Stimulated activated CD4-positive, alpha-beta T cell treated with anti-CD3 and anti-CD28 coated beads, Interleukin-12 subunit alpha, Interleukin-12 subunit beta, amount 100 ng/mL, for 4 hours (primary cell): ENCODE measurements at regions not wholly inside any gene's neighbourhood (a gene's known extent, or its start where the extent isn't known, plus 50 kb on each side); places are given as distances from the start of the nearest gene placed in this dataset.

Experiments used
- DNase-seq: peaks from one replicate; pipeline ENCODE4 v3.0.0-alpha.2; 2020

DNA sequence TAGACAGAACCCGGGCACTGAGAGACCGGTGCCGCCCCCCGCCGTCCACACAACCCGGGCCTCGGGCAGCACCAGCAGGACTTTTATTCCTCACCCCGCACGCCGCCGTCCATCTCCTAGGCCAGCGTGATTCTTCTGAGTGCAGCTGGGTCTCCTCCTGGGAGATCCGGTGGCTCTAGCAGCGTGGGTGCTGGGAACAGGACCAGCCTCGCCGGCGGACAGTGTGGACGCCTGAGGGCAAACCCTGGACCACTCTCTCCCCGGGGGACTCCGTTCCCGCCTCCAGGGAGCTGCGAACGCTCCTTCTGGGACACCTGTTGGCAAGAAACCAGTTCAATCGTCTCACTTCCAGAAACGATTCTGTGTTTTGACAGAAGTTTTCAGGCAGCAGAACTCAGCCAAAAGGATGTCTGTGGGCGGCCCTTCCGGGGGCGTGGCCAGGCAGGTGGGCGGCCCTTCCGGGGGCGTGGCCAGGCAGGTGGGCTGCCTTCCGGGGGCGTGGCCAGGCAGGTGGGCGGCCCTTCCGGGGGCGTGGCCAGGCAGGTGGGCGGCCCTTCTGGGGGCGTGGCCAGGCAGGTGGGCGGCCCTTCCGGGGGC, 130.7 kb downstream of the DLL1 start:
- no peak for DNase-seq

DNA sequence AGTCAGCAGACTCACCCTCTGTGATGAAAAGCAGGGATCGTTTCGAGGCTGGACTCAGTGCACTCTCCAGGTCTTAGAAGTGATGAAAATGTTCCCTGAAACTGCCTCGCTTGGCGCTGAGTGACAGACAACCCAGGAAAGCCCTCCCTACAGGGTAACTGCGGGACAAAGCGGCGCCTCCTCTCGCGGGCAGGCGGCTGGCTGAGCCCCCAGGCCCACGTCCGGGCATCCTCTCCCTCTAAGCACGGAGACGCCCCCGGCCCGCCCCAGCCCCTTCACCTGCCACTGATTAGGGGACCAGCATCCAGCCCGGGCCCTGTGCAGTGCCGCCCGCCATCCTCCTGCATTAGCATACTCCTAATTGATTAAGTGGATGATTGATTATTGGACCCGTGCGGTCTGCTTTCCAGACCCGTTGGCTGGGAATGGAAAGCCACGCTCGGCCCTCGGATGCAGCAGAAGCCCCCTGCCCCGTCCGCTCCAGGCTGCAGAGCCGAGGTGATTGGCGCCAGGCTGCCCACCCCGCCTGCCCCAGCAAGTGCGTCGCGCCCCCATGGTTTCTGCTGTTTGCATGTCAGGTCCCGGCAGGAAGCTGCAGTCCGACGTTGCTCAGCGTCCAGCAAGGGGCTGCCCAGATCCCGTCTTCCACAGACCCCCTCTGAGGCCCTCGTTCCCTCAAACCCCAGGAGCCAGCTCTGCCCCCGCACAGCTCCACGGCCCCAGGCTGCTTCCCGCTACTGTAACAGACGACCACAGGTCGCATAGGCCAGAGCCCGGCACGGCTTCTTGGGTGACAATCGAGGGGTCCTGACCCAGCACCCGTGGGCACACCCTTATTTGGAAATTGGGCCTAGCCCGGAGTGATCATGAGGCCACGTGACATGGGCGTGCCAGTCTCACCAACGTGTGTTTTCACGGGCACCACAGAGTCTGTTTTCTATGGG, 131.6 kb downstream of the DLL1 start:
- no peak for DNase-seq

DNA sequence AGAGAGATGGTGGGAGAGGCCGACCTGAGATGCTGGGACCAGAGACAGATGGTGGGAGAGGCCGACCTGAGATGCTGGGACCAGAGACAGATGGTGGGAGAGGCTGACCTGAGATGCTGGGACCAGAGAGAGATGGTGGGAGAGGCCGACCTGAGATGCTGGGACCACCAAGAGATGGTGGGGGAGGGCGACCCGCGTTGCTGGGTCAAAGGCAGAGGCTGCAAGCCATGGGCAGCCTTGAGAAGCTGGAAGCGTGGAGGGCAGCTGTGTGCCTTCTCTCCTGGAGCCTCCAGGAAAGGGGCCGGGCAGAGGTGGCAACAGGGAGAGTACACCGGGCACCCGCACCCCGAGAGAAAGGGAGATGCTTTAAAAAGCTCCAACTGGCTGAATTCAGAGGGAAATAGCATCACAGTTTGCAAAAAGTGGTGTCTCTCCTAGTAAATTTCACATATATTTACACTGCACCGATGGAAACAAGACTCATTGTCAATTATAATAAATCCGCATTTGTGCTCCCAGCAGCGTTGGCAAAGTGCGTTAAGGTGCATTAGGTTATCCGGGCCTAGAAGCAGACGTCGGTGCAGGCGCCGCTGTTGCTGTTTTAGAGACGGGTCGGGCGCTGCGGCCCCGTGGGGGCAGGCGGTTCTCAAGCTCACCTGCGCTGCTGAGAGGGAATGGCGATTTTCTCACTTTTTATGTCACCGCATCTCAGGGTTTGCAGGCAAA, 132.4 kb downstream of the DLL1 start:
- no peak for DNase-seq

DNA sequence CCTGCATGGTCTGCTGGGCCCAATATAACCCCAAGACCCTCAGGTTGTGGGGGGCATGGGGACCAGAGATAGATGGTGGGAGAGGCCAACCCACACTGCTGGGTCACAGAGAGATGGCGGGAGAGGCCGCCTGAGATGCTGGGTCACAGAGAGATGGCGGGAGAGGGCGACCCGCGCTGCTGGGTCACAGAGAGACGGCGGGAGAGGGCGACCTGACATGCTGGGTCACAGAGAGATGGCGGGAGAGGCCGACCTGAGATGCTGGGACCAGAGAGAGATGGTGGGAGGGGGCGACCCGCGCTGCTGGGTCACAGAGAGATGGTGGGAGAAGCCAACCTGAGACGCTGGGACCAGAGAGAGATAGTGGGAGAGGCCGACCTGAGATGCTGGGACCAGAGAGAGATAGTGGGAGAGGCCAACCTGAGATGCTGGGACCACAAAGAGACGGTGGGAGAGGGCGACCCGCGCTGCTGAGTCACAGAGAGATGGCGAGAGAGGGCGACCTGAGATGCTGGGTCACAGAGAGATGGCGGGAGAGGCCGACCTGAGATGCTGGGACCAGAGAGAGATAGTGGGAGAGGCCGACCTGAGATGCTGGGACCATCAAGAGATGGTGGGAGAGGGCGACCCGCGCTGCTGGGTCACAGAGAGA, 133.2 kb downstream of the DLL1 start:
- no peak for DNase-seq

DNA sequence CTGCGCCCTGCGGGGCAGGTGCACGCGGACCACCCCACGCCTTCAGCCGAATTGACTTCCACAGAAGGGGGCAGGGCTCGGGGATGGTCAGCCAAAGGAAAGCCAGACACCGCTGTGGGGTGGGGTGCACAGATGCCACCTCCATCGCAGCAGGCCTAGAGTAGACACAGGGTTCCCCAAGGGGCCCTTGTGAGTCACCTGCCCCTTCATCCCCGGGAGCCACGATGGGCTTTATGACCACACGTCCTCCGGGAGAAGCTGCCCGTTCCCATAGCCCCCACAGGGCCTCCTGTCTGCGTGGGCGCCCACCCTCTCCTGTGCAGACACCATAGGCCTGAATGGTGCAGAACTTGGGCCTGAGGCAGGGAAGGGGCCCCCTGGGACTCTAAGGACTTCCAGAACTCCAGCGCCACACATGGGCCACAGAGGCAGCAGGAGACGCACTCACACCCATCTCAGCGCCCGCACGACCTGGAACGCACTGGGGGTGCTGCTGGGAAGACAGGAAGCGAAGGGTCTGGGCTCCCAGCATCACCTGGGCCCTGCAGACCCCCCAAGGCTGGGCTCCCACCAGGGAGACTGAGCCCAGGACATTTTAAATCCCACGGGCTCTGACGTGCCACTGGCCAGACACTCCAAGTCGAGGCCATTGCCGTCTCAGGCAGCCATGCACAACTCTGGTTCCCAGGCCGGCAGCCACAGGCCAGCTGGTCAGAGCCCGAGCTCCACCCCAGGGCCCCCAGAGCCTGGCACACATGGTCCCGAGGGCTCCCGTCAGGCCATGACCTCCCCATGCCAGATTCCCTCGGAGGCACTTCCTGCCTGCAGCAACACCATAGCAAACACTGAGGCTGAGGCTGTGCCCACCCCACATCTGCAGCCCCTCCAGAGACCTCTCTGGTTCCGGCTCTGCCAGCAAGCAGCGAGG, 134.2 kb downstream of the DLL1 start:
- DNase-seq: no peak

DNA sequence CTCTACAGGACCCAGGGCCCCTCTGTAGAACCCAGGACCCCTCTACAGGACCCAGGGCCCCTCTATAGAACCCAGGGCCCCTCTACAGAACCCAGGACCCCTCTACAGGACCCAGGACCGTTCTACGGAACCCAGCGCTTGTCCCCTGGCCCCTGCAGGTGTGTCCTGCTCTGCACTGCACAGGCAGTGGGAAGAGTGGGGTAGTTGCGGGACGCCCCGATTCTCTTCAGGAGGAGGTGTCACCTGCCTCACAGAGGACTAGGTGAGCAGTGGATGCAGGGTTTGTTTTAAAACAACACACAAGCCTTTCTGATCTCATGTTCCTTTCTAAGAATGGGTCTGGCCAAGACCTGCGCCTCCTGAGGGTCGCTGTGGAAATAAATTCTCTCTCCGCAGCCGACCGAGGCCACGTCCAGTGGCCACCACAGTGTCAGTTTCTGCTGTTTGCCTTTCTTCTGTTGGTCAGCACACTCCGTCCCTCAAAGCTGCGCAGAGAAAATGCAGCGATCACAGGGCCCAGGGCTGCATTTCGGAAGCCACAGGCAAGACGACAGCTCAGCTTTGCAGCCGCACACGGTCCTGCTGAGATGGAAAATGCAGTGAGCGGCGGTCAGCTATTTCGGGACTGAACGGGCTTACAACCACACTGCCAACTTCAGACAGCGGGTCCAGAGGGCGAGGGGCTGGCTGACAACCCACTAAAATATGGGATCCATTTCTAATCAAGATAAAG, 135.2 kb downstream of the DLL1 start:
- no peak for DNase-seq

DNA sequence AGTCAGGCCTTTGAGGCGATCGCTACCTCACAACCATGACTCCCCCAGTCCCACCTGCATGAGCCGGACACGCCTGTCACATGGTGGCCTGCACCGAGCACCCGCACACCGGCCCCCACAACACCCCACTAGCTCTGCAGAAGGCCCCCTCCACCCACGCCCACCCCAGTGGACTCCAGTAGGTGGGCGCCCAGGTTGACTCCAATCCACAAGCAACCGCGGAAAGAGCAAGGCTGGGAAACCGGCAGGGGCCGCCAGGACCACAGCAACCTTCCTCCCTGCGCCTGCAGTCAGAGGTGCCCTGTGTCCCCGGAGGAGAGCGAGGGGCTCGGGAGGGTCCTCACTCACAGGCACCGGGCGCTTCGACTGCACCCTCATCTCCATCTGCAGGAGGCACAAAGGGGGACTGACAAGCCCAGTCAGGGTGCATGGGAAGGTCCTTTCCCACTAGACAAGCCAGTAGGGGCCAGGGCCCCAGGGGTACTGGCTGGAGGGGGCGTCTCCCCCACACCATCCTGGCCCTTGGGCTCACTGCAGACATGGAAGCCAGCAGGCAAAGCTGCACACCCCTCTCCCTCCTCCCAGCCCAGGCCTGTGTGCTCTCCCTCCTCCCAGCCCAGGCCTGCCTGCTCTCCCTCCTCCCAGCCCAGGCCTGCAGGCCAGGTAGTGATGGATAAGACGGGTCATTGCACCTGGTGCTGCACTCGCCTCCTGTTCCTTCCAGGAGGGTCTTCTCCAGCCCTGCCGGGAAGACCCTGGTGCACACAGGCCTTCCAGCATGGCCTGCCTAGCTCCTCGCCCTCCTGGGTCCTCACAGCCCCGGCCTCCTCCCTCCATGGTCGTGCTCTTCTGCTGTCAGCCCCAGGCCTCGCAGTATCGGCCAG, 137.2 kb downstream of the DLL1 start:
- no peak for DNase-seq

DNA sequence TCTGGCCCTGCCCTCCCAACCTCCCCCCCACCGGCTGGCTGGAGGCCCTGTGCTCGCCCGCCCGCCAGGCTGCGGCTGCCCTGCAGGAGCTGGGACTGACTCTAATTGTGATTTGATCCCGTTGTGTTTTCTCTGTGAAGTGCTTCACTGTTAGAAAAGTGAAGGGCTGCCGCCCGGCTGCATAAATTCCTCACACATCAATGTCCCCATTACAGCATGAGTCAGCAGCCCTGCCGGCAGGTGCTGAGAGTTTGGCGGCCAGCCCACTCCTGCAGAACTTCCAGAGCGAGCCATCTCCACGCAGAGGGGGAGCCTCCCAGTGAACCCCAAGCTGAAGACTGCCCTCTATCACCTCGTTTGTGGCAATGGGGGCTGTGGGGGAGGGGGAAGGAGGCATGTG, 137.9 kb downstream of the DLL1 start:
- DNase-seq: no peak

DNA sequence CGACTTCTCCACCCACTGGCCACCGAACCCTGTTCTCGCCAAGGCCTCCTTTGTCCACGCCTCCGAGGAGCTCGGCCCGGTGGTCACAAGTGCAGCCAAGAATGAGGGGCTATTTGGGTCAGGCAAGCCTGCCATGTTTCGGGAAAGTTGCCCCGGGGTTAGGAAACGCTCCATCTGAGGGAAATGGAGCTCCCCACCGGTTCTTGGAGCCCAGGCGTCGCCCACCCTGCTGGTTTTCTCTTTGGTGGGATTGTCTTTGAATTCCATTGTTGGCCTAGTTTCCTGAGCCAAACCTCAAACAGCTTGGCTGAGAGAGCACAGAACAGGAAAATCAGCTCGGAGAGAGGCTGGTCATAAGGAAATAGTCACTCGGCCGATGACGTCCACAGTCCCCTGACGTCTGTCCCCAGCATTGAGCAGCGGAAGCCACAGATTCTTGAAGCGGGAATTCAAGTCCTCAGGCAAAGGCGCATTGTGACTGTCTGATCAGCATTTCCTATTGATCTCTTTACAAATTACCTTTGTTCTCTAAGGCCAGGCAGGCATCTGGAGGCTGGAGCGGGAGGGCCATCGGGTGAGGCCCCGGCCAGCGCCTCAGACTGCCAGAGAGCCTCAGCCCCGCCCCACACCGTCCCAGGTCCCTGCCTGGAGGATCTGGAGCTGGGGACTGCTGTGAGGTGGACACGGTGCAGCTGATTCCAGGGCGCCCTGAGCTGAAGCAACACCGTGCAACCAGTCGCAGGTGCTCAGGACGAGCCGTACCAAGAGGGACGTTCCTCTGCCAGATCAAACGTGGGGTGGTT, 138.6 kb downstream of the DLL1 start:
- DNase-seq: no peak

DNA sequence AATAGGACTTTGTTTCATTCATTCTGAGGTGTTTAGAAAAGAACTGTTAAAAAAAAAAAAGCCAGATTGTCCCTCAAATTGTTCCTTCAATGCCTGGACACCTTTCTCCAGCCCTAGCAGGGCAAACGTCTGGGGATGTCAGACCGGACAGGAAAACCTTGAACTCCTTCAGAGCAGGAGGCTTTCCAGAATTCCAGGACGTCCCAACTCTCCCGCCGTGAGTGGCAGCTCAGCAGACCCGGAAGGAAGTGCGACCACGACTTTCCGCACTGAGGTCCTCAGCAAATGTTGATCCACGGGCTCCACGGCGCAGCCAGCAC, 139.1 kb downstream of the DLL1 start:
- no peak for DNase-seq

DNA sequence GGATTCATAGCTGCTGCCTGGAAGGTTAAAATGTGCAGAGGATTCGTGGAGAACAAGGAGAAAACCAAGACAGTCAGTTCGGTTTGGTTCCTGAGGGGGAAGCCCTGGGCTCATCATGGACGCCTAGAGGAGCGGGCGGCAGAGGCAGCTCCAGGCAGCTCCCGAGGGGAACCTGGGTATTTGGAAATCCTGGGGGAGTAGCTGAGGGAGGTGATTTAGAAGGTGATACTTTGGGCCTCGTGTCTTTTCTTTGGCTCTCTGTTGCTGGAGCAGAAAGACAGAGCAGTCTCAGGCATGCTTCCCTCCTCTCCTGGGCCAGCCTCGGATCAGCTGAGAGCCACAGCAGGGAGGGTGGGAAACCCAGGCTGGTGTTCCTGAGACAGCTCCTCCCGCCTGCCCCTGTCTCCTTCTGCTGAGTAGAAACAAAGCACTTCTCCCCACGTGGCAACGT, 139.5 kb downstream of the DLL1 start:
- DNase-seq: no peak

DNA sequence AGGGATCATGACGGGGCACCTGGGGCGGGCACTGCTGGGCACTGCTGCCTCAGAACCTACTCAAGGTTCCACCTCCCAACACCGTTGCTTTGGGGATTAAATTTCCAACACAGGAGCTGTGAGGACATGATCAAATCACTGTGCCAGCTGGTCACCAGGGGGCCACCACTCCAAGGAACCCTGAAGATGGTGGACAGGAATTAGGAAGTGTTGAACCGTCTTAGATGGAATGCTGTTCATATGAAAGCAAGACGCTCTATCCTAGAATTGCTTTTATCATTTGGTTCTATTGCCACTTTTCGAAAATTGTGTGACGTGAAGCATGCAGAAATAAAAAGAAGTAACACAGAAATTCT, 140.3 kb downstream of the DLL1 start:
- DNase-seq: no peak

DNA sequence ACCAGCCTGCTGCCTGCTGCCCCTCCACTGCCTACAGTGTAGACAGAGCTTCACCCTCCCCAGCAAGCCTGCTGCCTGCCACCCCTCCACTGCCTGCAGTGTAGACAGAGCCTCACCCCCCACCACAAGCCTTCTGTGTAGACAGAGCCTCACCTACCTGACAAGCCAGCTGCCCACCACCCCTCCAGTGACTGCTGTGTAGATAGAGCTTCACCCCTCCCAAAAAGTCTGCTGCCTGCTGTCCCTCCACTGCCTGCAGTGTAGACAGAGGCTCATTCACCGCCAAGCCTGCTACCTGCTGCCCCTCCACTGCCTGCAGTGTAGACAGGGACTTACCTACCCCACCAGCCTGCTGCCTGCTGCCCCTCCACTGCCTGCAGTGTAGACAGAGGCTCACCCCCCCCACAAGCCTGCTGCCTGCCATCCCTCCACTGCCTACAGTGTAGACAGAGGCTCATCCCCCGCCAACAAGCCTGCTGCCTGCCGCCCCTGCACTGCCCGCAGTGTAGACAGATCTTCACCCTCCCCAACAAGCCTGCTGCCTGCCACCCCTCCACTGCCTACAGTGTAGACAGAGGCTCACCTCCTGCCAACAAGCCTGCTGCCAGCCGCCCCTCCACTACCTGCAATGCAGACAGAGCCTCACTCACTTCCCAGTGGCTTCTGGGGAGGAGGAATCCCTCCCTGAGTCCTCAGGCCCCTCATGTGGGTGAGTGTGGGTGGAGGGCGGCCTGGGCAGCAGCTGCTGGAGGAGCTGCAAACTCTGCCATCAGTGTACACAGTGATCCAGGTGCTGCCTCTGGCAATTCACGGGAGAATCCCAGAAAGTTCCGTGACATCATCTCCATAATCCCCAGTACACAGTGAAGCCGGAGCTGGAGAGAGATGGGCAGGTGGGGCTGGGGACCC, 140.9 kb downstream of the DLL1 start:
- DNase-seq: no peak

DNA sequence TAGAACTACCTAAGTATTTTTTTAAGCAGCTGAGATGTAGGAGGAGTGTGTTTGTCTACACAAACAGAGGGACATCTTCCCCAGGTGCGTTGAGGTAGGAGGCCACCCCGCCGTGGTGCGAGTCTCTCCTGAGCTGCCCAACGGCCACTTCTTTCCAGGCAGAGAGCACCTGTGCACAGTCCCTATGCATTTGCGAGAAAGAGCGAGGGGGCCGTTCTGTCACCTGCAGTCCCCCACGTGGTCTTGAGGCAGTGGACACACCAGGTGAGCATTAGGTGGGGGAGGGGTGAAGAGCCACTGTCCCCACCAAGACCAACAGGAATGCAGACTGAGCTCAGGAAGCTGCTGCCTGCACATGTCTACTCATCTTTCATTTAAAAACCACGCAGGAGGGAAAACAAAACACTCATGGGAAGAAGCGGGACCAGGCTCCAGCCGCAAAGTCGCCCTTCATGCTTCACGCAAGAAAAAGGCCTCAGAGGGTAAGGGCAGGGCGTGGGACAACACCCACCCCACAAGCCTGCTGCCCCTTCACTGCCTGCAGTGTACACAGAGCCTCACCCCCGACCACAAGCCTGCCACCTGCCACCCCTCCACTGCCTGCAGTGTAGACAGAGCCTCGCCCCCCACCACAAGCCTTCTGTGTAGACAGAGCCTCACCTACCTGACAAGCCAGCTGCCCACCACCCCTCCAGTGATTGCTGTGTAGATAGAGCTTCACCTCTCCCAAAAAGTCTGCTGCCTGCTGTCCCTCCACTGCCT, 142.0 kb downstream of the DLL1 start:
- DNase-seq: no peak

DNA sequence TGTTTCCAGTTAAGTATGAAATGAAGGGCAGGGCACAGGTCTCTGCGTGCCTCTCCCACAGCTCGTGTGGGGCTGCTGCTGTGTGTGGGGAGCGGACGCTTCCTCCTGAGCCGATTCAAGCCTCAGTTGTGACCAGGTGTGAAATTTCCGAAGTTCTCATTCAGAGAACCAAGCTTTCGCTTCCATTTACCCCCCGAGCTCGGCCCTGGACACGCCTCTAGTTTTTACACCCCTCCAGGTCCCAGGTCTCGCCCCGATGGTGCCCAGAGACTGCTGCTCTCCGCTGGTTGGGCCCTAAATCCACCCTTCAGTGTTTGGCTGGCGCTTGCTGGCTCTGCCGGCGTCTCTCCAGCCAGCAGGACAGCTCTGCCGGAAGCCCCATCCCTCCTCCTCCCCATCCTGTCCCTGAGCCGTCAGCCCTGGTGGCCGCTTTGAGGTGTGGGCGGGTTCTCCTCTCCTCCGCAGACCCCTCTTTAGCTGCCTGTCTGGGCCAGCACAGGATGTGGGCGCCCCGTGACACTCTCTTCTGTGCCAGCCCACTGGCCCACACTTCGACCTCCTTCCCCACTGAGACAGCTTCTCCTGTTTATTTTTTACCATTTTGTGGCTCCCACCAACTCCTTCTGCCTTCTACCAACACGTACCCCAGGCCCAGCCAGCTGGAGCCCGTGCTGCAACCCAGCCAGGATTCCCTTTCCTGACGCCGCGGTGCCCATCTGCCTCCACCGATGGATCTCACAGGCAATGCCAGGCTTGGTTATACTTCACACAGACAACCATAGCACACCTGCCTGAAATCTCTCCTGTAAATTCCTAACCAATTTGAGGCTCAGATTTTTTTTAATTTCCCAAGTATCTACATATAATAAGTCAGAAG, 142.8 kb downstream of the DLL1 start:
- DNase-seq: peak; percentile 17

DNA sequence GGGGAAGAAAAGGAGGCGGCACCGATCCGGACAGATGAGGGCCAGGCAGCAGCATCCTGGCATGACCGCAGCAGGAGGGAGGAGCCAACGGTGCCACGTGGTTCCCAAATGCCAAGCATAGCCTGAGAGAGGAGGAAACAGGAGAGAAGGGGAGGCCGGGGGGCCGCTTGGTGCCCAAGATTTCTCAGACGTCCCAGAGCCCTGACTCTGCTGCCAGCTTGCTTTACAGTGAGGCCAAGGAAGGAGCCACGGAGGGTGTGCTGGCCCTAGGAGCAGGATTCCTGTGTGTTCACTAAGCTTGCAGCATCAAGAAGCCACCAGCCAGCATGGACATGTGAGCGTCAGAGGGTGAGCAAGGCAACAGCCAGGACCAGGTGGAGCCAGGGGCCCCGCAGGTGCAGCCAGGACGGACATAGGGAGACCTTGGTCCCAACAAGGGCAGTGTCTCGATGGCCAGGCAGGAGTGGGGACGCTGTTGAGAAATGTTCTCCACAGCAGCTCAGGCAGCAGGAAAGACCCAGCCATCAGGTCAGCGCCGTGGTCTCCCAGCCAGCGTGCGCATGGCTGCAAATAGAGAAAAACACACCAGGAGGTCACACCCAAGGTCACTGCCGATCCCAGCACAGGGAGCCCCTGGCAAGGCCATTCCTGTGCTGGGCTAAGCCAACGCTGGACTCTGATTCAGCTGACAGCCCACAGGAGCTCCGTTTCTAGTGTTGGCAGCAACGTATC, 143.7 kb downstream of the DLL1 start:
- no peak for DNase-seq
